ENCODE measurements at regions not wholly inside any gene's neighbourhood (a gene's known extent, or its start where the extent isn't known, plus 50 kb on each side); places are given as distances from the start of the nearest gene placed in this dataset.

DNA sequence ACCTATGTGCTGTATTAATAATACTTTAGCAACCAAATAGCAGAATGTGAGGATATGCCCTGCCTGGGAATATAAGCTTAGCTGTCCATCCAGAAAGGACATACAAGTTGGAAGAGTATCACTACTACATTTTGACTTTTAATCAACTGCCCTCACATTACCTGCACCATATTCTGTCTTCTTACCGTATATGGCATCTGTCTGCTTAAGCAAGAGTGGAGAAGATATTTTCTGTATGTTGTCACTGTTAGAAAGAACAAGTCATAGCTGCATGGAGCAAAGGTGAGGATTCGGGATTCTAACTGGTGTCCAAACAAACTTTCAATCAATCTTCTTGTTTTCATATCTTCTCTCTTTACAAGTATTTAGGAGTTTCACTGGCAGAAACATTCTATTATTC lies 929.5 kb upstream of the ROBO1 start:
- CTCF ChIA-PET (ENCODE audit: low intra/inter-chr PET ratio): no interaction called here
- Histone ChIP-seq H3K4me1 (replicated peaks in 1 of 2; ENCODE audit: control insufficient read depth in 2 of 2, insufficient read depth in 2 of 2, low read length in 2 of 2) (no peaks in the 10 kb centered on the region), H3K4me2 (ENCODE audit: insufficient read depth, low read length) (no peak overlapping the region), H3K27ac (ENCODE audit: extremely low read depth, low read depth, low read length) (no peak overlapping the region), H3K9me1 (ENCODE audit: control insufficient read depth, insufficient read depth, low read length) (no peaks in the 10 kb centered on the region), H3K79me2 (ENCODE audit: control insufficient read depth, insufficient read depth, low read length) (no peaks in the 10 kb centered on the region), H3K9ac (ENCODE audit: insufficient read depth in 1 of 2, low read depth in 2 of 2, low read length in 2 of 2) (no peak overlapping the region), H3K36me3 (ENCODE audit: control insufficient read depth, insufficient read depth, low read length) (no peaks in the 10 kb centered on the region), H4K20me1 (replicated peaks; ENCODE audit: control insufficient read depth, insufficient read depth, low read length) (no peaks in the 10 kb centered on the region), H3K27me3 (ENCODE audit: control insufficient read depth in 2 of 2, insufficient read depth in 2 of 2, low read length in 2 of 2) (no peaks in the 10 kb centered on the region), H2AFZ (ENCODE audit: low read depth, low read length) (no peak overlapping the region), H3K9me3 (replicated peaks; ENCODE audit: control insufficient read depth, insufficient read depth, low read depth, low read length) (no peaks in the 10 kb centered on the region), H3K4me3 (no peak overlapping the region)
- 16% methylated on average over 2 of the region's 2 CpGs for WGBS (ENCODE audit: insufficient coverage, low coverage, missing lambda C conversion rate)
- in situ Hi-C loops (cut with MboI): no loop called here
- intact Hi-C loops (cut with micrococcal nuclease): no loop called here
- ATAC-seq (no peak), DNase-seq (ENCODE audit: extremely low read depth in 1 of 4, low spot score in 3 of 4) (no peak), FAIRE-seq (no peak)
- BruUV-seq (replicated peaks): no TSS peak
- POLR2A ChIA-PET: no interaction called here
- no peak for TF ChIP-seq FOXJ3 (CRISPR knock-in tag; IDR thresholded peaks at IDR 0.05)
- TF ChIP-seq, protein P1, sequence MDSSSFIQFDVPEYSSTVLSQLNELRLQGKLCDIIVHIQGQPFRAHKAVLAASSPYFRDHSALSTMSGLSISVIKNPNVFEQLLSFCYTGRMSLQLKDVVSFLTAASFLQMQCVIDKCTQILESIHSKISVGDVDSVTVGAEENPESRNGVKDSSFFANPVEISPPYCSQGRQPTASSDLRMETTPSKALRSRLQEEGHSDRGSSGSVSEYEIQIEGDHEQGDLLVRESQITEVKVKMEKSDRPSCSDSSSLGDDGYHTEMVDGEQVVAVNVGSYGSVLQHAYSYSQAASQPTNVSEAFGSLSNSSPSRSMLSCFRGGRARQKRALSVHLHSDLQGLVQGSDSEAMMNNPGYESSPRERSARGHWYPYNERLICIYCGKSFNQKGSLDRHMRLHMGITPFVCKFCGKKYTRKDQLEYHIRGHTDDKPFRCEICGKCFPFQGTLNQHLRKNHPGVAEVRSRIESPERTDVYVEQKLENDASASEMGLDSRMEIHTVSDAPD (CRISPR knock-in tag; IDR thresholded peaks at IDR 0.05): no peak
- no peak for TF ChIP-seq RBM14 (IDR thresholded peaks at IDR 0.05; ENCODE audit: borderline replicate concordance, insufficient read depth, low read depth, low read length)
- TF ChIP-seq, protein P2, sequence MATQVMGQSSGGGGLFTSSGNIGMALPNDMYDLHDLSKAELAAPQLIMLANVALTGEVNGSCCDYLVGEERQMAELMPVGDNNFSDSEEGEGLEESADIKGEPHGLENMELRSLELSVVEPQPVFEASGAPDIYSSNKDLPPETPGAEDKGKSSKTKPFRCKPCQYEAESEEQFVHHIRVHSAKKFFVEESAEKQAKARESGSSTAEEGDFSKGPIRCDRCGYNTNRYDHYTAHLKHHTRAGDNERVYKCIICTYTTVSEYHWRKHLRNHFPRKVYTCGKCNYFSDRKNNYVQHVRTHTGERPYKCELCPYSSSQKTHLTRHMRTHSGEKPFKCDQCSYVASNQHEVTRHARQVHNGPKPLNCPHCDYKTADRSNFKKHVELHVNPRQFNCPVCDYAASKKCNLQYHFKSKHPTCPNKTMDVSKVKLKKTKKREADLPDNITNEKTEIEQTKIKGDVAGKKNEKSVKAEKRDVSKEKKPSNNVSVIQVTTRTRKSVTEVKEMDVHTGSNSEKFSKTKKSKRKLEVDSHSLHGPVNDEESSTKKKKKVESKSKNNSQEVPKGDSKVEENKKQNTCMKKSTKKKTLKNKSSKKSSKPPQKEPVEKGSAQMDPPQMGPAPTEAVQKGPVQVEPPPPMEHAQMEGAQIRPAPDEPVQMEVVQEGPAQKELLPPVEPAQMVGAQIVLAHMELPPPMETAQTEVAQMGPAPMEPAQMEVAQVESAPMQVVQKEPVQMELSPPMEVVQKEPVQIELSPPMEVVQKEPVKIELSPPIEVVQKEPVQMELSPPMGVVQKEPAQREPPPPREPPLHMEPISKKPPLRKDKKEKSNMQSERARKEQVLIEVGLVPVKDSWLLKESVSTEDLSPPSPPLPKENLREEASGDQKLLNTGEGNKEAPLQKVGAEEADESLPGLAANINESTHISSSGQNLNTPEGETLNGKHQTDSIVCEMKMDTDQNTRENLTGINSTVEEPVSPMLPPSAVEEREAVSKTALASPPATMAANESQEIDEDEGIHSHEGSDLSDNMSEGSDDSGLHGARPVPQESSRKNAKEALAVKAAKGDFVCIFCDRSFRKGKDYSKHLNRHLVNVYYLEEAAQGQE (IDR thresholded peaks at IDR 0.05; ENCODE audit: borderline replicate concordance): no peak
- TF ChIP-seq, protein P2 (CRISPR knock-in tag; IDR thresholded peaks at IDR 0.05; ENCODE audit: low read depth): no peak
- no peak for TF ChIP-seq SRSF1 (IDR thresholded peaks at IDR 0.05; ENCODE audit: low read depth, low read length)
- TF ChIP-seq KDM2B (CRISPR knock-in tag; IDR thresholded peaks at IDR 0.05): no peak
- no peak for TF ChIP-seq FOXA1 (IDR thresholded peaks at IDR 0.05; ENCODE audit: borderline replicate concordance)
- TF ChIP-seq, protein P3, sequence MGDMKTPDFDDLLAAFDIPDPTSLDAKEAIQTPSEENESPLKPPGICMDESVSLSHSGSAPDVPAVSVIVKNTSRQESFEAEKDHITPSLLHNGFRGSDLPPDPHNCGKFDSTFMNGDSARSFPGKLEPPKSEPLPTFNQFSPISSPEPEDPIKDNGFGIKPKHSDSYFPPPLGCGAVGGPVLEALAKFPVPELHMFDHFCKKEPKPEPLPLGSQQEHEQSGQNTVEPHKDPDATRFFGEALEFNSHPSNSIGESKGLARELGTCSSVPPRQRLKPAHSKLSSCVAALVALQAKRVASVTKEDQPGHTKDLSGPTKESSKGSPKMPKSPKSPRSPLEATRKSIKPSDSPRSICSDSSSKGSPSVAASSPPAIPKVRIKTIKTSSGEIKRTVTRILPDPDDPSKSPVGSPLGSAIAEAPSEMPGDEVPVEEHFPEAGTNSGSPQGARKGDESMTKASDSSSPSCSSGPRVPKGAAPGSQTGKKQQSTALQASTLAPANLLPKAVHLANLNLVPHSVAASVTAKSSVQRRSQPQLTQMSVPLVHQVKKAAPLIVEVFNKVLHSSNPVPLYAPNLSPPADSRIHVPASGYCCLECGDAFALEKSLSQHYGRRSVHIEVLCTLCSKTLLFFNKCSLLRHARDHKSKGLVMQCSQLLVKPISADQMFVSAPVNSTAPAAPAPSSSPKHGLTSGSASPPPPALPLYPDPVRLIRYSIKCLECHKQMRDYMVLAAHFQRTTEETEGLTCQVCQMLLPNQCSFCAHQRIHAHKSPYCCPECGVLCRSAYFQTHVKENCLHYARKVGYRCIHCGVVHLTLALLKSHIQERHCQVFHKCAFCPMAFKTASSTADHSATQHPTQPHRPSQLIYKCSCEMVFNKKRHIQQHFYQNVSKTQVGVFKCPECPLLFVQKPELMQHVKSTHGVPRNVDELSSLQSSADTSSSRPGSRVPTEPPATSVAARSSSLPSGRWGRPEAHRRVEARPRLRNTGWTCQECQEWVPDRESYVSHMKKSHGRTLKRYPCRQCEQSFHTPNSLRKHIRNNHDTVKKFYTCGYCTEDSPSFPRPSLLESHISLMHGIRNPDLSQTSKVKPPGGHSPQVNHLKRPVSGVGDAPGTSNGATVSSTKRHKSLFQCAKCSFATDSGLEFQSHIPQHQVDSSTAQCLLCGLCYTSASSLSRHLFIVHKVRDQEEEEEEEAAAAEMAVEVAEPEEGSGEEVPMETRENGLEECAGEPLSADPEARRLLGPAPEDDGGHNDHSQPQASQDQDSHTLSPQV (IDR thresholded peaks at IDR 0.05): no peak
- TF ChIP-seq ZNF707 (CRISPR knock-in tag; conservative IDR thresholded peaks at IDR 0.05): no peak

Measured in K562 (cell line).